SIG-M5 (cell line): ENCODE measurements at regions not wholly inside any gene's neighbourhood (a gene's known extent, or its start where the extent isn't known, plus 50 kb on each side); places are given as distances from the start of the nearest gene placed in this dataset.
"Not testable (repeated sequence)": the region's sequence is repeated elsewhere in the genome, so short reads cannot be mapped to it uniquely, and the experiment has no call there.

Experiments used
- DNase-seq: peaks from one replicate; lab custom pipeline; 2025; lab: John Stamatoyannopoulos, UW

GRCh38 chr12:75865315-75865714 lies 166.3 kb downstream of the PHLDA1 start:
- DNase-seq: no peak

- DNase-seq: no peak
Measured at GRCh38 chr12:75864161-75864560, 167.4 kb downstream of the PHLDA1 start.

GRCh38 chr12:75863533-75863932 lies 168.0 kb downstream of the PHLDA1 start:
- no peak for DNase-seq

- no peak for DNase-seq
Measured at GRCh38 chr12:75862692-75863471, 168.7 kb downstream of the PHLDA1 start.

- no peak for DNase-seq
Measured at GRCh38 chr12:75859868-75860267, 171.7 kb downstream of the PHLDA1 start.

- DNase-seq: no peak
Measured at GRCh38 chr12:75856235-75856634, 175.3 kb downstream of the PHLDA1 start.

GRCh38 chr12:75855360-75855759 lies 176.2 kb downstream of the PHLDA1 start:
- DNase-seq: no peak

GRCh38 chr12:75854681-75855309 lies 176.8 kb downstream of the PHLDA1 start:
- no peak for DNase-seq

- not testable (repeated sequence) for DNase-seq
Measured at GRCh38 chr12:75854137-75854536, 177.4 kb downstream of the PHLDA1 start.

- DNase-seq: no peak
Measured at GRCh38 chr12:75853626-75854025, 177.9 kb downstream of the PHLDA1 start.

- no peak for DNase-seq
Measured at GRCh38 chr12:75852956-75853355, 178.6 kb downstream of the PHLDA1 start.

GRCh38 chr12:75852143-75852542 lies 179.4 kb downstream of the PHLDA1 start:
- DNase-seq: no peak

GRCh38 chr12:75850721-75851462 lies 180.7 kb downstream of the PHLDA1 start:
- DNase-seq: no peak

- no peak for DNase-seq
Measured at GRCh38 chr12:75848961-75849360, 182.6 kb downstream of the PHLDA1 start.

GRCh38 chr12:75848431-75848925 lies 183.1 kb downstream of the PHLDA1 start:
- DNase-seq: no peak

- no peak for DNase-seq
Measured at GRCh38 chr12:75846102-75846501, 185.5 kb downstream of the PHLDA1 start.

- DNase-seq: no peak
Measured at GRCh38 chr12:75844985-75845384, 186.6 kb downstream of the PHLDA1 start.

- no peak for DNase-seq
Measured at GRCh38 chr12:75844049-75844770, 187.4 kb downstream of the PHLDA1 start.

- DNase-seq: no peak
Measured at GRCh38 chr12:75842090-75842489, 189.5 kb downstream of the PHLDA1 start.

GRCh38 chr12:75840994-75841355 lies 190.6 kb downstream of the PHLDA1 start:
- DNase-seq: no peak

- no peak for DNase-seq
Measured at GRCh38 chr12:75838309-75838708, 193.3 kb downstream of the PHLDA1 start.

- DNase-seq: no peak
Measured at GRCh38 chr12:75837700-75838099, 193.9 kb downstream of the PHLDA1 start.
